K562 (cell line): ENCODE measurements at regions not wholly inside any gene's neighbourhood (a gene's known extent, or its start where the extent isn't known, plus 50 kb on each side); places are given as distances from the start of the nearest gene placed in this dataset.

Experiments
- NCOA6 ChIP-seq: fragments of 450-650 bp; IDR thresholded peaks from 2 replicates; pipeline ENCODE4 v1.6.1; 2017; ENCODE audit warnings: mild to moderate bottlenecking
- NRF1 ChIP-seq, 2 experiments: fragments of 450-650 bp; IDR thresholded peaks in 1 of 2; conservative IDR thresholded peaks in 1 of 2; 2 replicates each; pipeline ENCODE4 v1.6.1; 2014; ENCODE audit warnings: mild to moderate bottlenecking in 2 of 2
- RCOR1 ChIP-seq, 2 experiments: IDR thresholded peaks; 2 replicates each; pipeline ENCODE4 v1.6.1; 2012; ENCODE audit warnings: low read depth in 2 of 2, low read length in 2 of 2, borderline replicate concordance in 1 of 2, improper control_type of control experiment in 1 of 2
- ZBTB40 ChIP-seq, 2 experiments: fragments of 450-650 bp in 1 of 2; sonication (generic) in 1 of 2; formaldehyde crosslinking in 1 of 2; IDR thresholded peaks; 2 replicates each; pipeline versions ENCODE4 v1.7.1 to v1.9.0; 2016 to 2022; ENCODE audit warnings: inconsistent platforms in 1 of 2, mild to moderate bottlenecking in 1 of 2, missing genetic modification reagents in 1 of 2
- ZFP30 ChIP-seq: fragments of 250-450 bp; sonication (Bioruptor Pico); IDR thresholded peaks from 2 replicates; pipeline ENCODE4 v1.8.0; 2022; ENCODE audit warnings: moderate library complexity, mild to moderate bottlenecking, inconsistent platforms, borderline replicate concordance
- ZKSCAN8 ChIP-seq: fragments of 200-800 bp; sonication (Bioruptor generic); IDR thresholded peaks from 2 replicates; pipeline ENCODE4 v1.6.1; 2016; ENCODE audit warnings: missing genetic modification characterization, missing compliant biosample characterization
- ZNF212 ChIP-seq: fragments of 450-650 bp; formaldehyde crosslinking; IDR thresholded peaks from 2 replicates; pipeline ENCODE4 v1.4.0; 2020; ENCODE audit warnings: mild to moderate bottlenecking
- ZNF507 ChIP-seq: conservative IDR thresholded peaks from 2 replicates; pipeline ENCODE4 v1.6.1; 2017; ENCODE audit warnings: missing genetic modification characterization, missing compliant biosample characterization
- ZNF511 ChIP-seq: sonication (generic); formaldehyde crosslinking; IDR thresholded peaks from 2 replicates; pipeline ENCODE4 v1.8.0; 2022; ENCODE audit warnings: mild to moderate bottlenecking, missing genetic modification reagents
- TF ChIP-seq, protein P1 (sequence below): fragments of 450-650 bp; IDR thresholded peaks from 2 replicates; pipeline ENCODE4 v1.6.1; 2017; ENCODE audit warnings: mild to moderate bottlenecking, moderate library complexity
- TF ChIP-seq, protein P2 (sequence below): fragments of 450-650 bp; formaldehyde crosslinking; IDR thresholded peaks from 2 replicates; pipeline ENCODE4 v1.4.0; 2020; ENCODE audit warnings: mild to moderate bottlenecking, moderate library complexity

DNA sequence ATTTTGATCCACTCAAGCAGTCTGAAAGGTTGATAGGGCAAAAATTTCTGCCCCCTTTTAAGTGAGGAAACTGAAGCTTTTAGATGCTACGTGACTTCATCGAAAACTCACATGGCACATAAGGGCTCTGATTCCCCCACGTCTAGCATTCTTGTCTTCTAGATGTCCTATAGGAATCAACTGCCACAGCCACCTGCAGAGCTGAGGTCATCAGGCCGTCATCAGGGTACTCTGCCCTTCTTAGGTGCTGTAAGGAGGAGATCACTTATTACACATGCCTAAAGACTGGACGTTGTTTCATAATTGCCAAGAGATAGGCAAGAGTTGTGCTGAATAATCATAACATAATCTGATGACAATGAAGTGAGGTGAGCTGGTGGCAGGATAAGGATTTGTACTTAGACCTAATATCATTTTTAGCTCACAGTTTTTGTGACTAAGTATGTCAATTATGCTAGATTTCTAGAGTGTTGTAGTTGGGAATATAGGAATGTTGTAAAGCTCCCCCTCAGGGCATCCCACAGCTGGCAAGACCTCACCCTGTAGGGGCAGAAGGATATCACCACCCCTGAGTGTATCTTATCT is 349.4 kb downstream of the METTL15 start (continued):
- TF ChIP-seq ZBTB40 (IDR thresholded peaks at IDR 0.05) = no peak
- TF ChIP-seq ZBTB40 (CRISPR knock-in tag; IDR thresholded peaks at IDR 0.05) = no peak
- no peak for TF ChIP-seq ZKSCAN8 (CRISPR knock-in tag)
- no peak for TF ChIP-seq RCOR1 (IDR thresholded peaks at IDR 0.05; ENCODE audit: borderline replicate concordance in 1 of 2, low read depth in 2 of 2, low read length in 2 of 2)
- TF ChIP-seq NCOA6 = no peak
- TF ChIP-seq, protein P1, sequence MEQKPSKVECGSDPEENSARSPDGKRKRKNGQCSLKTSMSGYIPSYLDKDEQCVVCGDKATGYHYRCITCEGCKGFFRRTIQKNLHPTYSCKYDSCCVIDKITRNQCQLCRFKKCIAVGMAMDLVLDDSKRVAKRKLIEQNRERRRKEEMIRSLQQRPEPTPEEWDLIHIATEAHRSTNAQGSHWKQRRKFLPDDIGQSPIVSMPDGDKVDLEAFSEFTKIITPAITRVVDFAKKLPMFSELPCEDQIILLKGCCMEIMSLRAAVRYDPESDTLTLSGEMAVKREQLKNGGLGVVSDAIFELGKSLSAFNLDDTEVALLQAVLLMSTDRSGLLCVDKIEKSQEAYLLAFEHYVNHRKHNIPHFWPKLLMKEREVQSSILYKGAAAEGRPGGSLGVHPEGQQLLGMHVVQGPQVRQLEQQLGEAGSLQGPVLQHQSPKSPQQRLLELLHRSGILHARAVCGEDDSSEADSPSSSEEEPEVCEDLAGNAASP = no peak
- TF ChIP-seq, protein P2, sequence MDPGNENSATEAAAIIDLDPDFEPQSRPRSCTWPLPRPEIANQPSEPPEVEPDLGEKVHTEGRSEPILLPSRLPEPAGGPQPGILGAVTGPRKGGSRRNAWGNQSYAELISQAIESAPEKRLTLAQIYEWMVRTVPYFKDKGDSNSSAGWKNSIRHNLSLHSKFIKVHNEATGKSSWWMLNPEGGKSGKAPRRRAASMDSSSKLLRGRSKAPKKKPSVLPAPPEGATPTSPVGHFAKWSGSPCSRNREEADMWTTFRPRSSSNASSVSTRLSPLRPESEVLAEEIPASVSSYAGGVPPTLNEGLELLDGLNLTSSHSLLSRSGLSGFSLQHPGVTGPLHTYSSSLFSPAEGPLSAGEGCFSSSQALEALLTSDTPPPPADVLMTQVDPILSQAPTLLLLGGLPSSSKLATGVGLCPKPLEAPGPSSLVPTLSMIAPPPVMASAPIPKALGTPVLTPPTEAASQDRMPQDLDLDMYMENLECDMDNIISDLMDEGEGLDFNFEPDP (CRISPR knock-in tag) = no peak
- no peak for TF ChIP-seq NRF1 (conservative IDR thresholded peaks at IDR 0.05 in 1 of 2, IDR thresholded peaks at IDR 0.05 in 1 of 2)
- no peak for TF ChIP-seq ZNF212
- TF ChIP-seq ZFP30 (CRISPR knock-in tag) = no peak
- TF ChIP-seq ZNF507 (tag) = no peak
- TF ChIP-seq ZNF511 = no peak
